CD4-positive, CD25-positive, alpha-beta regulatory T cell (primary cell): ENCODE measurements at regions not wholly inside any gene's neighbourhood (a gene's known extent, or its start where the extent isn't known, plus 50 kb on each side); places are given as distances from the start of the nearest gene placed in this dataset.

ENCODE experiments used
- ATAC-seq, 2 donors: fragments of 150-1000 bp; cut with Tn5 transposase; one replicate each; pipeline ENCODE4 v1.10.0; 2021; ENCODE audit warnings: low read depth in 2 of 2, moderate number of reproducible peaks in 2 of 2, moderate library complexity in 1 of 2
- DNase-seq, 3 donors: peaks; one replicate each; pipeline versions ENCODE4 v3.0.0 to v3.0.0-alpha.2; 2012 to 2022; ENCODE audit warnings: mixed read lengths in 1 of 3
- H3K27ac ChIP-seq: one replicate; pipeline ENCODE4 v1.7.0; 2013; ENCODE audit warnings: mild to moderate bottlenecking, low read length; ENCODE audit not compliant: insufficient read depth, poor library complexity, severe bottlenecking
- H3K27me3 ChIP-seq: one replicate; pipeline ENCODE4 v1.7.0; 2013; ENCODE audit warnings: low read length; ENCODE audit not compliant: control insufficient read depth, insufficient read depth
- H3K36me3 ChIP-seq: one replicate; pipeline ENCODE4 v1.7.0; 2013; ENCODE audit warnings: mild to moderate bottlenecking, low read length, moderate library complexity; ENCODE audit not compliant: control insufficient read depth, insufficient read depth
- H3K4me1 ChIP-seq: 2 replicates; pipeline ENCODE4 v1.7.0; 2013; ENCODE audit warnings: mild to moderate bottlenecking, low read length; ENCODE audit not compliant: insufficient read depth, control insufficient read depth, poor library complexity, severe bottlenecking
- H3K4me3 ChIP-seq: one replicate; pipeline ENCODE4 v1.7.0; 2013; ENCODE audit warnings: low read depth, mild to moderate bottlenecking, low read length, moderate library complexity
- H3K9me3 ChIP-seq, 2 experiments: 1 replicate in 1 of 2; 2 replicates in 1 of 2; pipeline ENCODE4 v1.7.0; 2013; ENCODE audit warnings: low read length in 2 of 2, mild to moderate bottlenecking in 1 of 2, moderate library complexity in 1 of 2; ENCODE audit not compliant: control insufficient read depth in 2 of 2
- H3K27ac Mint-ChIP-seq, 3 donors: one replicate each; pipeline ENCODE4 v1.8.0; 2020 to 2022; ENCODE audit warnings: mild to moderate bottlenecking in 3 of 3, mixed read lengths in 3 of 3, moderate library complexity in 2 of 3
- H3K27me3 Mint-ChIP-seq: one replicate; pipeline ENCODE4 v1.8.0; 2022; ENCODE audit warnings: mild to moderate bottlenecking, mixed read lengths
- H3K36me3 Mint-ChIP-seq: one replicate; pipeline ENCODE4 v1.8.0; 2020; ENCODE audit warnings: mixed read lengths
- H3K4me1 Mint-ChIP-seq, 4 donors: one replicate each; pipeline ENCODE4 v1.8.0; 2020 to 2022; ENCODE audit warnings: mixed read lengths in 4 of 4, mild to moderate bottlenecking in 1 of 4
- H3K4me3 Mint-ChIP-seq, 4 donors: one replicate each; pipeline ENCODE4 v1.8.0; 2020 to 2022; ENCODE audit warnings: mild to moderate bottlenecking in 4 of 4, mixed read lengths in 4 of 4, moderate library complexity in 3 of 4
- H3K9me3 Mint-ChIP-seq, 7 donors: one replicate each; pipeline ENCODE4 v1.8.0; 2020 to 2022; ENCODE audit warnings: mixed read lengths in 7 of 7, mild to moderate bottlenecking in 3 of 7, moderate library complexity in 2 of 7

- H3K4me1 ChIP-seq, result no peaks in the 10 kb centered on the region
- Mint-ChIP-seq H3K27me3 (peaks cover 29% of the 10 kb centered on the region), H3K36me3 (no peaks in the 10 kb centered on the region), H3K9me3 (peaks cover 0 to 8% (median 3%) of the 10 kb centered on the region in 7 donors), H3K27ac (no peak overlapping the region), H3K4me1 (no peaks in the 10 kb centered on the region), H3K4me3 (no peak overlapping the region)
- H3K4me3 ChIP-seq, result no peak overlapping the region
- H3K9me3 ChIP-seq, result peaks cover 0 to 5% of the 10 kb centered on the region in 2 experiments
- no peak overlapping the region for H3K27ac ChIP-seq
- ATAC-seq, result no peak
- H3K36me3 ChIP-seq, result no peaks in the 10 kb centered on the region
- H3K27me3 ChIP-seq, result peaks cover 17% of the 10 kb centered on the region
- DNase-seq, result no peak
These were observed 95.9 kb upstream of the SPTBN1 start for GRCh38 chr2:54360055-54360792.

GRCh38 chr2:54364409-54364808 is 91.7 kb upstream of the SPTBN1 start:
- no peak for ATAC-seq
- no peak for DNase-seq
- H3K27me3 ChIP-seq, result peaks cover 12% of the 10 kb centered on the region
- H3K9me3 ChIP-seq, result peaks cover 9 to 21% of the 10 kb centered on the region in 2 experiments
- peaks cover 2 to 29% (median 5%) of the 10 kb centered on the region in 7 donors for H3K9me3 Mint-ChIP-seq
- H3K27ac ChIP-seq, result no peak overlapping the region
- no peaks in the 10 kb centered on the region for H3K4me1 ChIP-seq
- no peak overlapping the region for H3K4me3 ChIP-seq
- H3K4me1 Mint-ChIP-seq, result no peaks in the 10 kb centered on the region
- H3K4me3 Mint-ChIP-seq, result no peak overlapping the region
- H3K27ac Mint-ChIP-seq, result no peak overlapping the region
- no peaks in the 10 kb centered on the region for H3K36me3 Mint-ChIP-seq
- peaks cover 30% of the 10 kb centered on the region for H3K27me3 Mint-ChIP-seq
- no peaks in the 10 kb centered on the region for H3K36me3 ChIP-seq

- no peak overlapping the region for H3K27ac ChIP-seq
- no peaks in the 10 kb centered on the region for H3K36me3 Mint-ChIP-seq
- H3K4me3 ChIP-seq, result no peak overlapping the region
- H3K27me3 ChIP-seq, result peaks cover 12% of the 10 kb centered on the region
- ATAC-seq, result no peak
- no peaks in the 10 kb centered on the region for H3K4me1 ChIP-seq
- H3K9me3 Mint-ChIP-seq, result peaks cover 2 to 32% (median 5%) of the 10 kb centered on the region in 7 donors
- H3K9me3 ChIP-seq, result peaks cover 9 to 21% of the 10 kb centered on the region in 2 experiments
- DNase-seq, result no peak
- H3K4me1 Mint-ChIP-seq, result no peaks in the 10 kb centered on the region
- no peak overlapping the region for H3K4me3 Mint-ChIP-seq
- H3K36me3 ChIP-seq, result no peaks in the 10 kb centered on the region
- peaks cover 30% of the 10 kb centered on the region for H3K27me3 Mint-ChIP-seq
- H3K27ac Mint-ChIP-seq, result no peak overlapping the region
These were observed 90.5 kb upstream of the SPTBN1 start for GRCh38 chr2:54365661-54366060.

- no peak for ATAC-seq
- H3K36me3 ChIP-seq, result no peaks in the 10 kb centered on the region
- H3K27me3 ChIP-seq, result peaks cover 11% of the 10 kb centered on the region
- Mint-ChIP-seq H3K9me3 (peaks cover 3 to 32% (median 5%) of the 10 kb centered on the region in 7 donors), H3K4me3 (no peak overlapping the region), H3K27me3 (peaks cover 26% of the 10 kb centered on the region), H3K36me3 (no peaks in the 10 kb centered on the region), H3K4me1 (no peaks in the 10 kb centered on the region), H3K27ac (no peak overlapping the region)
- H3K27ac ChIP-seq, result no peak overlapping the region
- peaks cover 9 to 21% of the 10 kb centered on the region in 2 experiments for H3K9me3 ChIP-seq
- H3K4me1 ChIP-seq, result no peaks in the 10 kb centered on the region
- no peak overlapping the region for H3K4me3 ChIP-seq
- DNase-seq, result no peak
These were observed 89.4 kb upstream of the SPTBN1 start for GRCh38 chr2:54366487-54367280.

- Histone ChIP-seq H3K36me3 (no peaks in the 10 kb centered on the region), H3K27ac (no peak overlapping the region), H3K9me3 (peaks cover 4 to 18% of the 10 kb centered on the region in 2 experiments), H3K4me1 (no peaks in the 10 kb centered on the region), H3K4me3 (no peak overlapping the region), H3K27me3 (peaks cover 7% of the 10 kb centered on the region)
- DNase-seq (no peak), ATAC-seq (no peak)
- peaks cover 18% of the 10 kb centered on the region for H3K27me3 Mint-ChIP-seq
- H3K4me1 Mint-ChIP-seq, result no peaks in the 10 kb centered on the region
- no peak overlapping the region for H3K27ac Mint-ChIP-seq
- no peak overlapping the region for H3K4me3 Mint-ChIP-seq
- H3K9me3 Mint-ChIP-seq, result peaks cover 3 to 21% (median 6%) of the 10 kb centered on the region in 7 donors
- H3K36me3 Mint-ChIP-seq, result no peaks in the 10 kb centered on the region
These were observed 85.6 kb upstream of the SPTBN1 start for GRCh38 chr2:54370405-54371104.

- H3K4me3 Mint-ChIP-seq, result no peak overlapping the region
- H3K9me3 Mint-ChIP-seq, result peaks cover 1 to 20% (median 6%) of the 10 kb centered on the region in 7 donors
- H3K27me3 Mint-ChIP-seq, result peaks cover 20% of the 10 kb centered on the region
- no peaks in the 10 kb centered on the region for H3K36me3 Mint-ChIP-seq
- H3K4me1 ChIP-seq, result no peaks in the 10 kb centered on the region
- DNase-seq (no peak), ATAC-seq (no peak)
- H3K27me3 ChIP-seq, result peaks cover 2% of the 10 kb centered on the region
- H3K4me1 Mint-ChIP-seq, result no peaks in the 10 kb centered on the region
- peaks cover 0 to 11% of the 10 kb centered on the region in 2 experiments for H3K9me3 ChIP-seq
- H3K4me3 ChIP-seq, result no peak overlapping the region
- H3K27ac ChIP-seq, result no peak overlapping the region
- no peaks in the 10 kb centered on the region for H3K36me3 ChIP-seq
- H3K27ac Mint-ChIP-seq, result no peak overlapping the region
These were observed 84.6 kb upstream of the SPTBN1 start for GRCh38 chr2:54371460-54372065.

- Mint-ChIP-seq H3K27me3 (peaks cover 17% of the 10 kb centered on the region), H3K36me3 (no peaks in the 10 kb centered on the region), H3K27ac (no peak overlapping the region), H3K4me3 (no peak overlapping the region), H3K4me1 (no peaks in the 10 kb centered on the region), H3K9me3 (peaks cover 0 to 20% (median 6%) of the 10 kb centered on the region in 7 donors)
- H3K4me1 ChIP-seq, result no peaks in the 10 kb centered on the region
- ATAC-seq, result no peak
- H3K4me3 ChIP-seq, result no peak overlapping the region
- no peak overlapping the region for H3K27ac ChIP-seq
- no peaks in the 10 kb centered on the region for H3K36me3 ChIP-seq
- no peak for DNase-seq
- peaks cover 4% of the 10 kb centered on the region for H3K27me3 ChIP-seq
- H3K9me3 ChIP-seq, result peaks cover 0 to 7% of the 10 kb centered on the region in 2 experiments
These were observed 83.8 kb upstream of the SPTBN1 start for GRCh38 chr2:54372361-54372760.
